Karpas-422 (cell line): ENCODE measurements at regions not wholly inside any gene's neighbourhood (a gene's known extent, or its start where the extent isn't known, plus 50 kb on each side); places are given as distances from the start of the nearest gene placed in this dataset.

ENCODE experiments used
- DNase-seq: peaks from one replicate; pipeline ENCODE4 v3.0.0-alpha.2; 2015
- H2AFZ ChIP-seq: fragments of 200-600 bp; sonication (generic); 2 replicates; pipeline ENCODE4 v1.6.1; 2014; ENCODE audit warnings: antibody characterized with exemption, low read length, mixed read lengths
- H3K27ac ChIP-seq: fragments of 200-600 bp; sonication (generic); 2 replicates; pipeline ENCODE4 v1.5.1; 2014; ENCODE audit warnings: mild to moderate bottlenecking, low read length, moderate library complexity
- H3K27me3 ChIP-seq: fragments of 200-600 bp; sonication (generic); 2 replicates; pipeline ENCODE4 v1.6.1; 2014; ENCODE audit warnings: low read length, mixed read lengths
- H3K36me3 ChIP-seq: fragments of 200-600 bp; sonication (generic); 2 replicates; pipeline ENCODE4 v1.6.1; 2014; ENCODE audit warnings: low read length, mixed read lengths; ENCODE audit not compliant: insufficient read depth
- H3K4me1 ChIP-seq: fragments of 200-600 bp; sonication (generic); 2 replicates; pipeline ENCODE4 v1.6.1; 2014; ENCODE audit warnings: mild to moderate bottlenecking, low read length, mixed read lengths
- H3K4me2 ChIP-seq: fragments of 200-600 bp; sonication (generic); 2 replicates; pipeline ENCODE4 v1.6.1; 2014; ENCODE audit warnings: low read length, low read depth, mild to moderate bottlenecking; ENCODE audit not compliant: poor library complexity, severe bottlenecking
- H3K4me3 ChIP-seq: fragments of 200-600 bp; sonication (generic); 2 replicates; pipeline ENCODE4 v1.5.1; 2014; ENCODE audit warnings: mild to moderate bottlenecking, antibody characterized with exemption, low read length, mixed read lengths
- H3K79me2 ChIP-seq: fragments of 200-600 bp; sonication (generic); 2 replicates; pipeline ENCODE4 v1.6.1; 2014; ENCODE audit warnings: mild to moderate bottlenecking, low read length, mixed read lengths
- H3K9ac ChIP-seq: fragments of 200-600 bp; sonication (generic); 2 replicates; pipeline ENCODE4 v1.6.0; 2014; ENCODE audit warnings: low read length
- H3K9me2 ChIP-seq: fragments of 200-600 bp; sonication (generic), shearing (Covaris generic); replicated peaks from 2 replicates; pipeline ENCODE4 v1.6.0; 2014; ENCODE audit warnings: mild to moderate bottlenecking, low read length, moderate library complexity; ENCODE audit not compliant: insufficient read depth
- H3K9me3 ChIP-seq: fragments of 300-700, 200-600 bp; sonication (generic); 2 replicates; pipeline ENCODE4 v1.6.1; 2014; ENCODE audit warnings: low read length, mixed read lengths
- H4K20me1 ChIP-seq: fragments of 200-600 bp; sonication (generic); 2 replicates; pipeline ENCODE4 v1.6.1; 2014; ENCODE audit warnings: mild to moderate bottlenecking, antibody characterized with exemption, low read length, low read depth; ENCODE audit not compliant: insufficient read depth

- Histone ChIP-seq H3K27me3 (no peaks in the 10 kb centered on the region), H3K4me1 (no peaks in the 10 kb centered on the region), H3K27ac (no peak overlapping the region), H3K9me2 (no peaks in the 10 kb centered on the region), H4K20me1 (no peaks in the 10 kb centered on the region), H2AFZ (no peak overlapping the region), H3K36me3 (no peaks in the 10 kb centered on the region), H3K4me3 (no peak overlapping the region), H3K9me3 (peaks cover 59% of the 10 kb centered on the region), H3K79me2 (no peaks in the 10 kb centered on the region), H3K9ac (no peak overlapping the region), H3K4me2 (no peak overlapping the region)
- no peak for DNase-seq
These were observed 217.2 kb upstream of the STXBP6 start for GRCh38 chr14:25267186-25267585.

GRCh38 chr14:25259470-25259869 is 209.5 kb upstream of the STXBP6 start:
- Histone ChIP-seq H3K4me1 (no peaks in the 10 kb centered on the region), H3K79me2 (no peaks in the 10 kb centered on the region), H3K9me2 (no peaks in the 10 kb centered on the region), H3K27ac (no peak overlapping the region), H3K4me2 (no peak overlapping the region), H3K9ac (no peak overlapping the region), H3K9me3 (peaks cover 56% of the 10 kb centered on the region), H4K20me1 (no peaks in the 10 kb centered on the region), H3K4me3 (no peak overlapping the region), H2AFZ (no peak overlapping the region), H3K36me3 (no peaks in the 10 kb centered on the region), H3K27me3 (no peaks in the 10 kb centered on the region)
- DNase-seq: no peak

- Histone ChIP-seq H3K9ac (no peak overlapping the region), H2AFZ (no peak overlapping the region), H3K27ac (no peak overlapping the region), H3K4me1 (no peaks in the 10 kb centered on the region), H3K9me2 (no peaks in the 10 kb centered on the region), H3K4me2 (no peak overlapping the region), H3K4me3 (no peak overlapping the region), H3K79me2 (no peaks in the 10 kb centered on the region), H3K9me3 (peaks cover 45% of the 10 kb centered on the region), H4K20me1 (no peaks in the 10 kb centered on the region), H3K27me3 (no peaks in the 10 kb centered on the region), H3K36me3 (no peaks in the 10 kb centered on the region)
- DNase-seq: no peak
These were observed 202.8 kb upstream of the STXBP6 start for GRCh38 chr14:25252793-25253192.

GRCh38 chr14:25250516-25250915 is 200.6 kb upstream of the STXBP6 start:
- Histone ChIP-seq H3K9ac (no peak overlapping the region), H3K79me2 (no peaks in the 10 kb centered on the region), H3K4me2 (no peak overlapping the region), H3K9me2 (no peaks in the 10 kb centered on the region), H3K4me1 (no peaks in the 10 kb centered on the region), H3K4me3 (no peak overlapping the region), H3K27me3 (no peaks in the 10 kb centered on the region), H3K36me3 (no peaks in the 10 kb centered on the region), H3K9me3 (peaks cover 49% of the 10 kb centered on the region), H4K20me1 (no peaks in the 10 kb centered on the region), H2AFZ (no peak overlapping the region), H3K27ac (no peak overlapping the region)
- no peak for DNase-seq

- Histone ChIP-seq H3K27me3 (no peaks in the 10 kb centered on the region), H3K79me2 (no peaks in the 10 kb centered on the region), H4K20me1 (no peaks in the 10 kb centered on the region), H3K9ac (no peak overlapping the region), H2AFZ (no peak overlapping the region), H3K4me1 (no peaks in the 10 kb centered on the region), H3K27ac (no peak overlapping the region), H3K36me3 (no peaks in the 10 kb centered on the region), H3K9me2 (no peaks in the 10 kb centered on the region), H3K4me3 (no peak overlapping the region), H3K9me3 (peaks cover 50% of the 10 kb centered on the region), H3K4me2 (no peak overlapping the region)
- DNase-seq: no peak
These were observed 197.7 kb upstream of the STXBP6 start for GRCh38 chr14:25247609-25248008.

- H3K4me1 ChIP-seq: no peaks in the 10 kb centered on the region
- no peak overlapping the region for H2AFZ ChIP-seq
- no peak overlapping the region for H3K9ac ChIP-seq
- no peak overlapping the region for H3K4me3 ChIP-seq
- H3K9me2 ChIP-seq: no peaks in the 10 kb centered on the region
- DNase-seq: no peak
- H3K9me3 ChIP-seq: peaks cover 50% of the 10 kb centered on the region
- no peaks in the 10 kb centered on the region for H3K36me3 ChIP-seq
- no peak overlapping the region for H3K27ac ChIP-seq
- no peaks in the 10 kb centered on the region for H3K27me3 ChIP-seq
- H3K79me2 ChIP-seq: no peaks in the 10 kb centered on the region
- H4K20me1 ChIP-seq: no peaks in the 10 kb centered on the region
- no peak overlapping the region for H3K4me2 ChIP-seq
These were observed 196.8 kb upstream of the STXBP6 start for GRCh38 chr14:25246751-25247150.

- Histone ChIP-seq H3K27me3 (no peaks in the 10 kb centered on the region), H2AFZ (no peak overlapping the region), H4K20me1 (no peaks in the 10 kb centered on the region), H3K79me2 (no peaks in the 10 kb centered on the region), H3K4me2 (no peak overlapping the region), H3K9me2 (no peaks in the 10 kb centered on the region), H3K4me1 (no peaks in the 10 kb centered on the region), H3K36me3 (no peaks in the 10 kb centered on the region), H3K4me3 (no peak overlapping the region), H3K9me3 (peaks cover 18% of the 10 kb centered on the region), H3K9ac (no peak overlapping the region), H3K27ac (no peak overlapping the region)
- DNase-seq: no peak
These were observed 189.2 kb upstream of the STXBP6 start for GRCh38 chr14:25239170-25239569.

GRCh38 chr14:25237845-25238244 is 187.9 kb upstream of the STXBP6 start:
- Histone ChIP-seq H3K9me3 (peaks cover 16% of the 10 kb centered on the region), H3K27ac (no peak overlapping the region), H3K79me2 (no peaks in the 10 kb centered on the region), H3K9ac (no peak overlapping the region), H3K27me3 (no peaks in the 10 kb centered on the region), H3K9me2 (no peaks in the 10 kb centered on the region), H3K4me3 (no peak overlapping the region), H3K4me2 (no peak overlapping the region), H3K4me1 (no peaks in the 10 kb centered on the region), H2AFZ (no peak overlapping the region), H4K20me1 (no peaks in the 10 kb centered on the region), H3K36me3 (no peaks in the 10 kb centered on the region)
- peak; percentile 70 for DNase-seq

GRCh38 chr14:25233613-25234012 is 183.7 kb upstream of the STXBP6 start:
- Histone ChIP-seq H3K36me3 (no peaks in the 10 kb centered on the region), H3K4me2 (no peak overlapping the region), H3K9me3 (peaks cover 34% of the 10 kb centered on the region), H3K9me2 (no peaks in the 10 kb centered on the region), H3K4me3 (peak overlapping the region; percentile 24; the same call in 1 of the 2 replicates), H3K9ac (no peak overlapping the region), H2AFZ (no peak overlapping the region), H3K79me2 (no peaks in the 10 kb centered on the region), H3K27me3 (no peaks in the 10 kb centered on the region), H4K20me1 (no peaks in the 10 kb centered on the region), H3K27ac (no peak overlapping the region), H3K4me1 (no peaks in the 10 kb centered on the region)
- DNase-seq: no peak
